T-helper 2 cell (primary cell): ENCODE measurements at regions not wholly inside any gene's neighbourhood (a gene's known extent, or its start where the extent isn't known, plus 50 kb on each side); places are given as distances from the start of the nearest gene placed in this dataset.

Experiments
- DNase-seq, 5 experiments: peaks; one replicate each; pipeline versions ENCODE4 v3.0.0 to v3.0.0-alpha.2; 2012 to 2022

DNA sequence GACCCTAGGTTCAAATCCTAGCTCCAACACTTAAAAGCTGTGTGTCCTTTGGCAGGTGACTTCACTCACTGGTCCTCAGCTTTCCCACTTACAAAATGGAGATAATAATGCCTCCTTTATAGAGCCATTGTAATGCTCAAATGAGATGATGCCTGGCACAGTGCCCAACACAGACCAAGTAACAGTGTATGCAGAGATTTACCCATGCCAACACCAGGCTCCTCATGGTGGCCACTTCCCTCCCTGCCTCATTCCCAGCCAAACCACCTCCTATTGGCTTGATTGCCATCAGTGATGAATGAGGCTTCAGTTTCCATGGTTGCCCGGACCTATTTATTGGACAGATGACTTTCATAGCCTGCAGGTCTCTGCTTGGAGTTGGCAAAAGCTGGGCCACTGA is 469.4 kb downstream of the CDK5RAP2 start:
- DNase-seq = no peak

DNA sequence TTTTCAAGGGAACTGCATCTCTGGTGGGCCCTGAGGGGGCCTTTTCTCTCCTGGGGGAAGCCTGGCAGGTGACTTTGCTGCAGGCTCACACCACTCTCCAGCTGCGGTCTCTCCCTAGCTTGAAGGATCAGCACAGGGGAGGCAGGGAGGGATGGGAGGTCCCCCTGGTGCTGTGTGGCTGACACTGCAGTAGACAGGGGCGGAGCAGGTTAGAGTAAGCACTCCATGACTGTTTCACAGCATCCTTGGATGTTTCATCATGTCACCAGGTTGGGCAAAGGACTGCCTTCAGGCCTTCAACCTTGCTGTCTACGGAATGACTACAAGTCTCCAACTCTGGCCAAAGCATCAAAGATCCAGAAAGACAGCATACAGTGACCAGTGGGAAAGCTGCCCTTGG is 470.7 kb downstream of the CDK5RAP2 start:
- DNase-seq = peak in 1 of 5 experiments; percentile 2

DNA sequence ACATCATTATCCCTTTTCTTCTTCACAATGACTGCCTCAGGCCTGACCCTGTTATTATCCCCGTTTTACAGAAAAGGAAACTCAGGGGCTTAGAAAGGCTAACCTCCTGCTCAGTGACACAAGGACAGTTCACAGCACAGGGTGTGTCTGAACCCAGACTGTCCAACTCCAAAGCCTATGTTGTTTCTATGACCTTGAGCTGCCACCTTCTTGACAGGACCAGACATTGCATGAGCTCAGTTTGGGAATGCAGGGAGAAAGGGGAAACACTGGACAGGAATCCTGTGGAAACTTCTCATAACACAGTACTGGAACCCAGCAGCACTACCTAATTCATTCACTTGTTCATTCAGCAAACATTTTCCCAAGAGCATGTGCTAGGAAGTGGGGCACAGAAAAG is 472.8 kb downstream of the CDK5RAP2 start:
- DNase-seq = no peak

DNA sequence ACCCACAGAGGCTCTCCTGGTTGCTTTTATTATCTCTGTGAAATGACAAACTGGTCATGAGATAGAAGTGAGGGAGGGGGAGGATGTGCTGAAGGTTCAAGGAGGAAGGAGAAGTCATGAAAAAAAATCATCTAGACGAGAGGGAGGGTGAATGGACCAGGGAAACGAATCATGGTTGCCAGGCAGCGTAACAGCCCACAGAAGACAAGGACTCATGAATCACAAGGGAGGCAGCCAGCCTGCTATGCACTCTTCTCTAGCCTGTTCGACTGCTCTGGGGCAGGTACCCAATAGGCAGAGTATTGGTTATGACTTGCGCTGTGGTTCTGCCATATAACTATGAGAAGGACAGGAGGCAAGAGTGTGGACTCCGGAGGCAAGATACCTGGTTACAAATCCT is 475.2 kb downstream of the CDK5RAP2 start:
- no peak for DNase-seq

DNA sequence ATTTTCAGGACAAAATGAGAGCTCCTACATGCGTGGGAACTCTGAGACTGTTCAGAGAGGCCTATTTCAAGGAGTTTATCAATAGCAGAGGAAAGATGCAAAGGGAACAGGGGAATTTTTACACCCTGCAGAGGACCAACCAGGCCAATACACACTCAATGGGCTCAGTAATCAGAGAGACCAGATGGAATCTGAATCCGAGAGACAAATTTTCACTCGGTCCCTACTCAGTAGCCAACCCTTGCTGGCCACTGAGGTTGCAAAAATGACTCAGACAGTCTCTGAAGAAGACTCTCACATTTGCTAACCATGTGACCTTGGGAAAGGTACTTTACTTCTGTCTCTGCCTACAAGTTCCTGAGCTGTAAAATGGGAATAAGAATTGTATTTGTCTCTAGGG is 479.4 kb downstream of the CDK5RAP2 start:
- DNase-seq = no peak

DNA sequence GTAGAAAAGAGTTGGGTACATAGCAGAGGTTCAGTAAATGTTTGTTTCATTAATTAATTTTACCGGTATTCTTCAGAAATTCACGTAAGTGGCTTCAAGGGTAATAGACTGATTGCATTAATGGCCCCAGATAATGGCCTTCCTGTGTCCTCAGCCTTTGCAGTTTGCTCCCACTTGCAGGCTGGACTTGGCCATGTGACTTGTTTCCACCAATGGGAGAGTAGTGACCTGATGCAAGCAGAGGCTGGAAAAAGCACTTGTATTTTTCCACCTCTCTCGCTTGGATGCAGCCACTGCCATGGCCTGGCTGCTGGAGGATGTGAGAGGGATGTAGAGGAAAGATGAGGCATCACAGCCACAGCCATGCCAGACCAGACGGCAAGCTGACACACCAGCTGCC is 480.9 kb downstream of the CDK5RAP2 start:
- no peak for DNase-seq

DNA sequence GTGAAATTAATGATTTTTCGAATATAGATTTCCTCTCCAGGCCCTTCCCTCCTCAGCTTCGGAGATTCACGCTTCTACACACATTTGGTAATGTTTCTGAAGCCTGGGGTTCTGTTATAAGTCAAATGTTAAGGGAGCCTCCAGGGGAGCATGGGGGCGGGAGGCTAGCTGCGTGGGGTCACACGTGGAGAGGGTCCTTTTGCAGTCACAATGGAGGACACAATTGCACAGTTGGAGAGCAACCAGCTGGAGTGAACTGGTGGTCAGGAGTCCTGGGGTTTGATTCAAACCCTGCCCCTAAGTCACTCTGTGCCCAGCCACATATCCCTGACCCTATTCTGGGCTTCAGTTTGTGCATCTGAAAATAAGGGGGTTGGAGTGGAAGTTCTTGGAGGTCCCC is 481.4 kb downstream of the CDK5RAP2 start:
- no peak for DNase-seq

DNA sequence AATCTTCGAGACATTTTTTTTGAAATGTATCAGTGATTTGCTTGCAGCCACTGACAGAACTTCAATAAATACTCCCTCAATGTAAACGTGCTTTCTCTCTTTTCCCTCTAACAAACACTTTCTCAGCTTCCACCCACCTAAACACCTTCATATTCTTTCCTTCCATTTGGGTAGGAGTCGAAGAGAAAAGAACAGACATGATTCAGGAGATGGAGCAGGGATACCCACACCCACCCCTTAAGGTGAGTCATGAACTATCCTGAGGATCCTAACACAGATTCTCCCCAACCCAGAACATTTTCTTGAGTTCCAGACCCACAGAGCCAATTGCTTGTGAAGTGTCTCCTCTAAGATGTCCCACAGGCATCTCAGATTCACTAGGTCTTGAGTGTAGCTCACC is 488.8 kb downstream of the CDK5RAP2 start:
- no peak for DNase-seq

DNA sequence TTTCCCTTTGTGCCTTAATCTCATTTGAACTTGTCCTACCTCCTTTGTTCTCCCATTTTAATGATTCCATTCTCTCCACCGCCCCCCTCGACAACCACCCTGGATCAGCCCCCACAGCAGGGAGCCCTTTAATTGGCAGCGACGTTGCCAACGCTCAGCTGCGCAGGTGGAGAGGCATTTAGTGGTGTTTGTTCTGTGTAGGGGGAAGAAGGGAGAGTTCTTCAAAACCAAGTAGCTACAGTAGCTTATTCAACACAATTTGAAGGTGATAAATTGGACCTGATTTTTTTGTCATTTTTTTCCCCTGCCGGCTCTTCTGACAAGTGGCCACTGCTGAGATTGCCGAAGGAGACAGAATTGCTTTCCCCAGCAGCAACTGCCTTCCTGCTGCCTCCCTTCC is 499.1 kb downstream of the CDK5RAP2 start:
- no peak for DNase-seq

DNA sequence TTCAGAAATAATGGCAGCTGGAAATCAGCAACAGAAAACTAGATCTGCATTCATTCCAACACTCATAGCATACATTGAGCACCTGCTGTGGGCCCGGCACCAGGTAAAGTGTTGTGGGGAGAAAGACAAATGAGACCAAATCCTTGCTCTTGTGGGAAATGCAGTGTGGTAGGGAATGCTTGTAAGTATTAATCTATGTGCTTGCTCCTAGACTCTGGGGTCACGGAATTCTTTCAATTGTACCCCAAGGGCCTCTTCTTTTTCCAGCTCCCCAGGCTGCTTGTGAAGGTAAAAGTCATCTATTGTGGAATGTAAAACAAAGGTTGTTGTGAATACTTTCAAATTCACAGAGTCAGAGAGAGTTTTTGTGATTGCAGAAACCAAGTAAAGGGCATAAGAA is 501.9 kb downstream of the CDK5RAP2 start:
- no peak for DNase-seq

DNA sequence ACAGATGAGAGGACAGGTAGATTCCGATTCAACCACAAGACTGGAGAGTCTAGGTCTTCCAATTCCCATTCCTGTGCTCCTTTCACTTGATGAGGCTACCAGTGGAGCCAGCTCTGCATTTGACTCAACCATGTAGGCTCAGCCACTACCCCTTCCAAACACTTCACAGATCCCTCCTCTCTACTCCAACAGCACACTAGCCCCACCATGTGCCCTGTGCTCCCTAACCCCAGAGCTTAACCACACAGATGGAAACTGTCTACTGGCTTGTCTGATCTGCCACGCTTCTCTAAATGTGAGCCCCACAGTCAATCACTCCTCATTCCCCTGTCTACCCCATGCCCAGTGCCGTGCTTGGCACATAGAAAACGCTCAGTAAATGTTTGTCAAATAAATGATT is 508.2 kb downstream of the CDK5RAP2 start:
- DNase-seq = no peak

DNA sequence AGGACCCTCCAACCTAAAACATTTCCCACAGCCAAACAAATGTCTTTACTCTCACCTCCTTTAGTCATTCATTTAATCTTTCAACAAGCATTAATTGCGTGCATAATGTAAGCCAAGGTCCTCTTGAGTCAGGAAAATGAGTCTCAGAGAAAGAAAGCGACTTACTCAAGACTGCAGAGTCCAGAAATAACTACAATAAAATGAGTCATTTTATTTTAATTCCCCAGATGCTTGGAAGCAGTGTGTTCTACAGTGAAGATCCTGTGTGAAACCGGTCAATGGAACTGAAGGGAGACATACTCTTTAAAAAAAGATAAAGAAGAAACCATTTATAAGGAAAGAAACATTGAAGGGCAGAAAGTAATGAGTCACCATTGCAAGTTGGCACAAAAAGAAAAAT is 513.7 kb downstream of the CDK5RAP2 start:
- DNase-seq = no peak

DNA sequence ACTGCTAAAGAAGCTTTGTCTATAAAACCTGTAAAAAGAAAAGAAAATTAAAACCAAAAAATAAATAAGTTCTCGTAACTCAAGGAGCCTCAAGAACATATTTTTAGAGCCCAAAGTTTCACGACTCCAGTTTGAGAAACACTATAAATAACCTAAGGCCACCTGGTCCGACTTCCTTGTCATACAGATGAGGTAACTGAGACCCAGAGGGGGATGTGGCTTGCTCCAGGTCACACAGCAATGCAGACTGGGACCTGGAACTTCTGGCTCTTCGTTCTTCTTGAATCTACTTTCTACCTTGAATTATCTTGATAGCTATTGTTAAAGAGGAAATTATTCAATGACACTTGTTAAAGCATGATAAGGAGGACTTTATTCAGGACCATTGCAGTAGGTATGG is 514.8 kb downstream of the CDK5RAP2 start:
- no peak for DNase-seq

DNA sequence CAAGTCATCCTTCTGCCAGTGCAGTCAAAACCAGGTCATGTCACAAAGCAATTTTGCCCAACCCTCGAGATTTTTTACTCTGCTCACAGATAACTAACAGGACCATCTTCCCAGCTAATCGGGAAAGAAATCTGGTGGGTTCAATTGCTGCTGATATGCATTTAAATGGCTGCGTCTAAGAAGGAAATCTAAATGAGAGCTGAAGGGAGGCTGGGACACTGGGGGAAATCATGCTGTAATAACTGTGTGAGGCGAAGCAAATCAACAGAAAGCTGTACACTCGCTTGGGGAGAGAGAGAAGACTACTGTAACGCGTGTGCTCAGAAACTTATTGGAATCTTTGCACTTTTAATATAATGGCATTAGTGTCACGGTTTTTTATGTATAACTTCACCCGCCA is 535.0 kb downstream of the CDK5RAP2 start:
- no peak for DNase-seq

DNA sequence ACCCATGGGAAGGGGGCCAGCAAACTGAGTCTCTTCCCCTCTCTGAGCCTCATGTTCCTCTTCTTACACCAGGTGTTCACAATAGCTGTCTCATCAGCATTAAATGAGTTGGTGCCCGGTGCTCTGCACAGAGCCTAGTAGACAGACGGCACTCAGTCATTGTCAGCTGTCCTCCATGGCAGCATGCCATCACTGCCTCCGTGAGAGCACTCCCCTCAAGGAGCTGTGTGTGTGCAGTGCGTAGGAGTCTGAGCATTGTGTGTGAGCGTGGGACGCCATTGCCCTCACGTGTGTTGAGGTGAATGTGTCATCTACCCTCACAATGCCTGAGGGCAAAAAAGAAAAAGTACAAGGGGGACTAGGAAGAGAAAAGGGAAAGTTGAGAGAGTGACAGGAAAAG is 536.5 kb downstream of the CDK5RAP2 start:
- no peak for DNase-seq

DNA sequence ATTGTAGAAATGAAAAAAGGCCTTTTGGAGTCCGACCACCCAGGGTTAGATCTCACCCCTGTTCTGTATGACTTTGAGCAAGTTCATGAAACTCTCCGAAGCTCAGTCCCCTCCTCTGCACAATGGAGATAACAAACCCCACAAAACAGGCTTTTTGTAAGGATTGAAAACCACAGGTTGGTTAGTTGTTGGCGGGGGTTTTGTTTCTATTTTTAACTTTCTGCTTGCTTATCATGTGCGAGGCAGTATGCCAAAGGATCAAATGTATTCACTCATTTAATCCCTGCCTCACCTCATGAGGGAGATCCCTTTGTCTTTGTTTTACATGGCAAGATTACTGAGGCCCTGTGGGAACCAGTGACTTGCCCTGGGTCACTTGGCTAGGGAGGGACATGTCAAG is 539.1 kb downstream of the CDK5RAP2 start:
- DNase-seq = no peak

DNA sequence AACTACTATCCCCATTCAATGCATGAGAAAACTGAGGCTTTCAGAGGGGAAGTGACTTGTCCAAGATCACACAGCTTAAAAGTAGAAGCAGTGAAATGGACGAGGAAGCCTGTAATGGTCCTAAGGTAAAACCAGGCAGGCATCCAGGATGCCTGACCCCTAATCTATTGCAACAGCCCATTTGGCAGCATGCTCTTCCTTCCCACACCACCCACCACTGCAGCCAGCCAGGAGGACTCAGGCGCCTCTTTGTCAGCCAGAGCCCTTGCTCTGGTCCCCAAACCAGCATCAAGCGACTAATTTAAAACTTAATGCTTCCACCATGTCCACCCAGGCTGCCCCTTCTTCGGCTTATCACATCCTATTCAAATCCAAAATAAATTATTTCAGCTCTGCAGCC is 541.6 kb downstream of the CDK5RAP2 start:
- no peak for DNase-seq

DNA sequence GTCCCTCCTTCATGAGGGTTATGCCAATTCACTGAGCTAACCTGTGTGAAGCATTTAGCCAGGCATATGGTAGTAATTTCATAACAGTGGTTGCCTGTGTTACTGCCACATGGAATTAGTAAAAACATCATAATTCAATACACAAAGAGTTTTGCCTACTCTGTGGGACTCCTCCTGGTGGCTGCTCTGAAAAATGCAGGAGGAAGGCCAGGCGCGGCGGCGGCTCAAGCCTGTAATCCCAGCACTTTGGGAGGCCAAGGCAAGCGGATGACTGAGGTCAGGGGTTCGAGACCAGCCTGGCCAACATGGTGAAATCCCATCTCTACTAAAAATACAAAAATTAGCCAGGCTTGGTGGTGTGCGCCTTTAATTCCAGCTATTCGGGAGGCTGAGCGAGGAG is 547.3 kb downstream of the CDK5RAP2 start:
- no peak for DNase-seq

DNA sequence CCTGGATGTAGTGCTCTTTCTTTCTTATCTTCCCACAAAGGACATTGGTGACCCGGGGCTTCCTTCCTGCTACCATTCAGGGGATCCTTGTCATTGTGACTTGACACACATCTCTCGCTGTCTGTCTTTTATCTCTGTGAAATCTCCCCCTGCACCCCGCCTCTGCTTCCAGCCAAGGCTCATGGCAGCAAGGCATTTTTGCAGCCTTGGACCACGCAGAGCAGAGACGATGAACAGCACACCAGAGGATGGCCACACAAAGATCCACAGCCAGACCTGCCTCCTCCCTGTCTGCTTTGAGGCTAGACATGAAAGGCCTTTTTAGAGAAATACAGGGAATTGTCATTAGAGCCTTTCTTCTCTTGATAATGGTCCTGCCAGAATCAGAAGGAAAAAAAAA is 549.1 kb downstream of the CDK5RAP2 start:
- DNase-seq = no peak

DNA sequence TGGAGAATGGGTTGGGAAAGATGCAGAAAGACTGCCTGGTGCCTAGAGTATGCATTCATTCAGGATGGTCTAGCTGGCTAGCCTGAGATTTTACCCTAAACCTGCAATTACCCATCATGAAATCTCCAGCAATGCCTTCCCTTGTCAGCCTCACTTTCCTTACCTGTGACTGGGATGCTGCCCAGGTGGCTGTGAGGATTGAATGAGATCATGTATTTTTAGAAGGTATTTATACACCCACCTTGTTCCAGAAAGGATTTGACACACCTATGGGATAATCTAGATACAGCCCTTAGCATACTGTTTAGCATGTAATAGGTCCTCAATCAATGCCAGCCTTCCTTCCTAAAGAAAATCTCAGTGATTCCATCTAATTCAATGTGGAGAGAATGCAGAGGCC is 561.4 kb downstream of the CDK5RAP2 start:
- DNase-seq = no peak

DNA sequence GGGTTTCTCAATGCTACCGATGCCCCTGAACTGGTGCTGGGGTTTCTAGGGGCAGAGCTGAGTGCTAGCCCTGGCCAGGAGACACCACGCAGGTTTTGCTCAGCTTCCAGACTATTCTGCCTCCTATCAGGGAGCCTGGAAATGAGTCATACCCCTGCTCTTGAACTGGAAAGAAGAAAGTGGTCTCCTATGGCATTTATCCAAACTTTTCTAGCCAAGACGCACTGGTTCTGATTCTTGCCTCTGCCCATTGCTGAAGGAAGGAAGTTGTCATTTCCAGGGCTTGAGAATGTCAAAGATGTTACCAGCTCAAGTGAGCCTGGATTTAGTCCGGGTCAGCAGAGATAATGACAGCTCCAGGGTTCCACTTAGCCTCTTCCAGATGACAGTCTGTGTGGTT is 561.9 kb downstream of the CDK5RAP2 start:
- no peak for DNase-seq

DNA sequence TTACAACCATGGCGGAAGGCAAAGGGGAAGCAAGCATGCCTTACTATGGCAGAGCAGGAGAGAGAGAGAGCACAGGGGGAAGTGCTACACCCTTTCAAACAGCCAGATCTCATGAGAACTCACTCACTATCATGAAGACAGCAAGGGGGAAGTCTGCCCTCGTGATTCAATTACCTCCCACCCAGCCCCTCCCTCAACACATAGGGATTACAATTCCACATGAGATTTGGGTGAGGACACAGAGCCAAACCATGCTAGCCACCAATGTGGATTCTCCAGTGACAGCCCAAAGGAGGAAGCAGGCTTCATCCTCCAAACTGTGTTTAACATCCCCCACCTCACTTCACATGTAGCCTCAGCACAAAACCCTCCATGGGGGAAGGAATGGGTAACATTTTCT is 563.7 kb downstream of the CDK5RAP2 start:
- no peak for DNase-seq

DNA sequence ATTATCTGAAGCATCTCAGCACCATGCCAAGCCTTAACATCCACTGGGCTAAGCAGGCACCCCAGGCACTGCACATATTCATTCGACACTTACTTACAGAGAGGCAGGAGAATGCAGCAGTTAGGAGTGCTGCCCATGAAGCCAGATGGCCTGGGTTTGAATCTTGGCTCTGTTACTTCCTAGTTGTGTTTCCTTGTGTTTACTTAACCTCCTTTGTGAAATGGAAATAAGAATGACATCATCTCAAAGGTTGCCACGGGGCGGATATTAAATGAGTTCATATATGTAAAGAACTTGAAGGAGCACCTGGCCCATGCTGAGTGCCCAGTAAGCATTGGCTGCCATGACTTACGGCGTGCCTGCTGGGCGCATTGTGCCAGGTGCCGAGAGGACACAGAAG is 565.2 kb downstream of the CDK5RAP2 start:
- no peak for DNase-seq

DNA sequence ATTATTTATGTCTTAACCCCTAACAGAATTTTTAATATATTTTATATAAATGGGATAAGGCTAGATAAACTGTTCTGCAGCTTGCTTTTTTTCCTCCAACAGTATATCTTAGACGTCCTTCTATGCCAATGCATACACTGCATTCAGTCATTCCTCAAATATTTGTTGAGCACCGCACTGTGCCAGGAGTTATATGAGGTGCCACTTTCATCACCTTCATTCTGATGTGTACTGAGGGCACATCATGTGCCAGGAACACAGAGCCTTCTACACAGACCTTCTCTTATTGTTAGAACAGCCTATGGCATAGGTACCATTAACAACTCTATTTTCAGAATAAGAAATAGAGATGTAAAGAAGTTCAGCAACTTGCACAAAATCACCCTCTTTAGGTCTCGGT is 570.1 kb downstream of the CDK5RAP2 start:
- DNase-seq = no peak

DNA sequence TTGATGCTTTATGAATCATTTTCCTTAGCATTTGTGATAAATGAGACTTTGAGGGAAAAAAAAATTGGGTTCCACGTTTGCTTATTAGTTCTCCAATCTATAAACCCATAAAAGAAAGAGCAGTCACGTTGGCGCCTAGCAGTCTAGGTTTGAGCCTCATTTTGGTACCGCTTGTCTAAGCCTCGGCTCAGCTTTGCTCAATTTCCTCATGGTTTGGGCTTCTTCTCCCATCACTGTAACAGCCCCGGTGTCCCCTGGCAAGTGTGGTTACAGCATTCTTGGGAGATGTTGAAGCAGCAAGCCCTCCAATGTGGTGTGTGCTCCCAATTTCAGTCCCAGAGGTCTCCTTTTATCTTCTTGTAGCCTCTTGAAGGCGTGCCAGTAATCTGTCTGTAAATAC is 578.4 kb downstream of the CDK5RAP2 start:
- DNase-seq = no peak

DNA sequence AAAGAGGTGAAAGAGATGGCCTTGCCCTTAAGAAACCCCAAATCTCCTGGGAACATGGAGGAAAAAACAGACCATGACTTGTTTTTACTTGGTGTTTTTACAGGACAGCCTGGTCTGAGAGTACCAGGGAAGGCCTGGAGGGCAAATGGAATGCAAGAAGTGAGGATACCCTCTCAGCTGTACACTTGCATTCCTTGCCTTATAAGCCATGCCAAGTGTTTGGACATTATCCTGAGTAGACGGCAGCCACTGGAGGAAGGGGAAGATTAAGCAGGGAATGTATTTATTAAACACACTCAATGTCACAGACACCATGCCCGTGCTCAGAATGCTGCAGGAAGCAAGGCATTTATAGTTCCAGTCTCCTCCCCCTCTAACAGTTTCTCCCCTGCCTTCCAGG is 581.4 kb downstream of the CDK5RAP2 start:
- no peak for DNase-seq
